PC-3 (cell line): ENCODE measurements at regions not wholly inside any gene's neighbourhood (a gene's known extent, or its start where the extent isn't known, plus 50 kb on each side); places are given as distances from the start of the nearest gene placed in this dataset.

Experiments
- ATAC-seq: fragments of 200-7000 bp; cut with Tn5 transposase; 2 replicates; pipeline ENCODE4 v1.9.1; 2020; ENCODE audit warnings: mild to moderate bottlenecking, moderate library complexity
- BruUV-seq: library from RNA; stranded (reverse); fragments of 400-500 nt; replicated peaks from 2 replicates; lab custom pipeline; 2021; lab: Mats Ljungman, UMichigan
- CTCF ChIA-PET: fragments of 300-600 bp; sonication (Branson Sonifier 250); formaldehyde crosslinking; loops from one replicate; lab custom pipeline; 2022; ENCODE audit warnings: antibody characterized with exemption; lab: Charles Lee
- POLR2A ChIA-PET: fragments of 300-600 bp; sonication (Branson Sonifier 250); formaldehyde crosslinking; loops from one replicate; lab custom pipeline; 2022; ENCODE audit warnings: antibody characterized with exemption; ENCODE audit not compliant: unreplicated experiment; lab: Charles Lee
- DNase-seq: peaks from one replicate; pipeline ENCODE4 v3.0.0-alpha.2; 2015
- H2AFZ ChIP-seq: fragments of 300-600 bp; sonication (generic); 2 replicates; pipeline ENCODE4 v1.6.0; 2016; ENCODE audit warnings: antibody characterized with exemption, low read length
- H3F3A ChIP-seq: fragments of 300-600 bp; sonication (generic); one replicate; pipeline ENCODE4 v1.6.0; 2017; ENCODE audit warnings: antibody characterized with exemption, low read length, control low read depth, mild to moderate bottlenecking; ENCODE audit not compliant: unreplicated experiment
- H3K27ac ChIP-seq: fragments of 300-600 bp; sonication (generic); 2 replicates; pipeline ENCODE4 v1.5.1; 2016; ENCODE audit warnings: mild to moderate bottlenecking, low read length
- H3K27me3 ChIP-seq: fragments of 300-600 bp; sonication (generic); 2 replicates; pipeline ENCODE4 v1.6.1; 2016; ENCODE audit warnings: low read length, mixed read lengths
- H3K36me3 ChIP-seq: fragments of 300-600 bp; sonication (generic); 2 replicates; pipeline ENCODE4 v1.6.1; 2016; ENCODE audit warnings: low read depth, mixed run types, low read length, mixed read lengths
- H3K4me1 ChIP-seq: fragments of 300-600 bp; sonication (generic); 2 replicates; pipeline ENCODE4 v1.5.1; 2016; ENCODE audit warnings: low read length; ENCODE audit not compliant: insufficient read depth
- H3K4me2 ChIP-seq: fragments of 300-600 bp; sonication (generic); 2 replicates; pipeline ENCODE4 v1.6.0; 2016; ENCODE audit warnings: low read length
- H3K4me3 ChIP-seq: fragments of 300-600 bp; sonication (generic); 2 replicates; pipeline ENCODE4 v1.5.1; 2016; ENCODE audit warnings: mild to moderate bottlenecking, low read length, mixed read lengths
- H3K79me2 ChIP-seq: fragments of 300-600 bp; sonication (generic); 2 replicates; pipeline ENCODE4 v1.6.1; 2017; ENCODE audit warnings: low read length, mixed read lengths
- H3K9ac ChIP-seq: fragments of 300-600 bp; sonication (generic); 2 replicates; pipeline ENCODE4 v1.6.0; 2016; ENCODE audit warnings: mild to moderate bottlenecking, low read length
- H3K9me2 ChIP-seq: fragments of 300-600 bp; sonication (generic); replicated peaks from 2 replicates; pipeline ENCODE4 v1.6.1; 2016; ENCODE audit warnings: mixed run types, low read length, mixed read lengths
- H3K9me3 ChIP-seq: fragments of 300-600 bp; sonication (generic); 2 replicates; pipeline ENCODE4 v1.6.1; 2016; ENCODE audit warnings: low read length, mixed read lengths
- H4K20me1 ChIP-seq: fragments of 300-600 bp; sonication (generic); 2 replicates; pipeline ENCODE4 v1.6.1; 2016; ENCODE audit warnings: low read length, mixed read lengths
- EZH2 ChIP-seq: fragments of 300-600 bp; sonication (generic); IDR thresholded peaks from one replicate; pipeline ENCODE4 v1.6.1; 2017; ENCODE audit warnings: antibody characterized with exemption, mild to moderate bottlenecking, low read length; ENCODE audit not compliant: unreplicated experiment
- EZH2phosphoT487 ChIP-seq: fragments of 300-600 bp; sonication (generic); IDR thresholded peaks from 2 replicates; pipeline ENCODE4 v1.6.1; 2018; ENCODE audit warnings: mild to moderate bottlenecking, antibody characterized with exemption, low read length, borderline replicate concordance
- intact Hi-C: fragments of 100-400 bp; cut with micrococcal nuclease; formaldehyde crosslinking; loops from 2 replicates; pipeline ENCODE4 v1.9.0; 2023
- TF ChIP-seq, protein P1 (sequence below): fragments of 300-600 bp; sonication (generic); conservative IDR thresholded peaks from 2 replicates; pipeline ENCODE4 v1.5.1; 2017; ENCODE audit warnings: antibody characterized with exemption, low read depth, mild to moderate bottlenecking, low read length

DNA sequence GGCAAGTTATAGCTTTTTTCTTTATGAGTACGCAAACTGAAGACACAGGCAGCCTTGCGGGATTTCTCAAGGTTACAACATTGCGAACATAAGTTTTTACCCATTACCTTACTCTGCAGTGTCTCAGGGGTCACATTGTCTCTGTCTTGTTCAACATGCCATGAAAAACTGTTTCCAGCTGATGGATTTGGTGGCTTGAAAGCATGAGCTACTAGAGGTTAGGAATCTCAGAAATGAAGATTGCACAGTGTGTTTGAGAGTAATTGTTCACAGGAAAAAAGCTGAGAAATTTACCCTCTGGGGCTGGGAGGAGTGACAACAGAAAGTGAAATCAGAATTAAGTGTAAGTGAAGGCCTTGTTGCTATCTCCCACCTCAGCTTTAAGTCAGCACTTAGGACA lies 568.6 kb downstream of the TAFA4 start:
- Histone ChIP-seq H3K27ac (no peak overlapping the region), H3F3A (no peaks in the 10 kb centered on the region), H3K4me2 (no peak overlapping the region), H3K9ac (no peak overlapping the region), H3K4me3 (no peak overlapping the region), H4K20me1 (no peaks in the 10 kb centered on the region), H3K36me3 (no peaks in the 10 kb centered on the region), H3K9me2 (no peaks in the 10 kb centered on the region), H3K4me1 (no peaks in the 10 kb centered on the region), H2AFZ (no peak overlapping the region), H3K79me2 (no peaks in the 10 kb centered on the region), H3K9me3 (no peaks in the 10 kb centered on the region), H3K27me3 (no peaks in the 10 kb centered on the region)
- ChIA-PET POLR2A (no interaction called here), CTCF (no interaction called here)
- intact Hi-C loops = no loop called here
- ATAC-seq (no peak), DNase-seq (no peak)
- TF ChIP-seq, protein P1, sequence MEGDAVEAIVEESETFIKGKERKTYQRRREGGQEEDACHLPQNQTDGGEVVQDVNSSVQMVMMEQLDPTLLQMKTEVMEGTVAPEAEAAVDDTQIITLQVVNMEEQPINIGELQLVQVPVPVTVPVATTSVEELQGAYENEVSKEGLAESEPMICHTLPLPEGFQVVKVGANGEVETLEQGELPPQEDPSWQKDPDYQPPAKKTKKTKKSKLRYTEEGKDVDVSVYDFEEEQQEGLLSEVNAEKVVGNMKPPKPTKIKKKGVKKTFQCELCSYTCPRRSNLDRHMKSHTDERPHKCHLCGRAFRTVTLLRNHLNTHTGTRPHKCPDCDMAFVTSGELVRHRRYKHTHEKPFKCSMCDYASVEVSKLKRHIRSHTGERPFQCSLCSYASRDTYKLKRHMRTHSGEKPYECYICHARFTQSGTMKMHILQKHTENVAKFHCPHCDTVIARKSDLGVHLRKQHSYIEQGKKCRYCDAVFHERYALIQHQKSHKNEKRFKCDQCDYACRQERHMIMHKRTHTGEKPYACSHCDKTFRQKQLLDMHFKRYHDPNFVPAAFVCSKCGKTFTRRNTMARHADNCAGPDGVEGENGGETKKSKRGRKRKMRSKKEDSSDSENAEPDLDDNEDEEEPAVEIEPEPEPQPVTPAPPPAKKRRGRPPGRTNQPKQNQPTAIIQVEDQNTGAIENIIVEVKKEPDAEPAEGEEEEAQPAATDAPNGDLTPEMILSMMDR = no peak
- TF ChIP-seq EZH2 (no peak), EZH2phosphoT487 (no peak)
- BruUV-seq = no TSS peak

DNA sequence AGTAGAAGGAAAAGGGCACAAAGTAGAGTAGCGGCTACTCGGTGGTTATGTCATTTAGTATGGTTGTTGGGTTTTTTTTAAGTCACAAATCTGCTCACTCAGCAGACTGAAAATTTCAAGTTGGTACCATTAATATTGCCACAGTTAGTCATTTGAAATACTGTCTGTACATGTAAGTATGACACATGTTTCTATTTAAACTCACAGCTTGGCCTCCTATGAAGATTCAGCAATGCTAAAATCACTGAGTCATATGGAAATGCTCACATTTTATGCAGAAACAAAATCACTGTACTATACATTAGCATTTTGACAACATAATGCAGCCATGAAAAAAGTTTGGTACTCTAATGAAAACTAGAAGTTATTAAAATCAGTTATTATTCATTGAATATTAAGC lies 571.9 kb downstream of the TAFA4 start:
- intact Hi-C loops = no loop called here
- no peaks in the 10 kb centered on the region for H3K79me2 ChIP-seq
- H3K4me3 ChIP-seq = no peak overlapping the region
- no TSS peak for BruUV-seq
- no peaks in the 10 kb centered on the region for H3K4me1 ChIP-seq
- DNase-seq (no peak), ATAC-seq (no peak)
- no peaks in the 10 kb centered on the region for H3F3A ChIP-seq
- TF ChIP-seq EZH2phosphoT487 (no peak), EZH2 (no peak)
- TF ChIP-seq, protein P1 = no peak
- no peak overlapping the region for H3K27ac ChIP-seq
- H4K20me1 ChIP-seq = no peaks in the 10 kb centered on the region
- no peaks in the 10 kb centered on the region for H3K36me3 ChIP-seq
- H2AFZ ChIP-seq = no peak overlapping the region
- H3K9me3 ChIP-seq = no peaks in the 10 kb centered on the region
- H3K9ac ChIP-seq = no peak overlapping the region
- no peaks in the 10 kb centered on the region for H3K27me3 ChIP-seq
- no peak overlapping the region for H3K4me2 ChIP-seq
- CTCF ChIA-PET = no interaction called here
- POLR2A ChIA-PET = no interaction called here
- no peaks in the 10 kb centered on the region for H3K9me2 ChIP-seq

DNA sequence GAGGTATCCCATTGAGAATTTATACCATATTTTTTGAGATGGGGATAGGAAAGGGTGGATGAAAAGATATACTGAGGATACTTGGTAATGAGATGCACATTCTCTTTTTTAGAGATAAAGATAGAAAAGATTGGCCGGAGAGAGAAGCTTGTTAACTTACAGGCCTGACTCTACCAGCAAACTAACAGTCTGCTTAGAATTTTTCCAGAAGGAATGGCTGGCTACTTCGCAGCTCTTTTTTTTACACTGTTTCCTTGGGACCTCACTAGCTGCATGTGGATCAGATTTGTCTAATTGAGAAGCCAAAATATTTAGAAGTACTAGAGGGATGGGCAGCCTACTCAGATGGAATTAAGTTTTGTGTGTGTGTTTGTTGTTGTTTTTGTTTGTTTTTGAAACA lies 586.6 kb downstream of the TAFA4 start:
- Histone ChIP-seq H3K9me3 (no peaks in the 10 kb centered on the region), H3K4me2 (no peak overlapping the region), H3K4me3 (no peak overlapping the region), H4K20me1 (no peaks in the 10 kb centered on the region), H3K9ac (no peak overlapping the region), H3K27me3 (no peaks in the 10 kb centered on the region), H3K9me2 (no peaks in the 10 kb centered on the region), H3K36me3 (no peaks in the 10 kb centered on the region), H3K79me2 (no peaks in the 10 kb centered on the region), H3K4me1 (no peaks in the 10 kb centered on the region), H3F3A (no peaks in the 10 kb centered on the region), H3K27ac (no peak overlapping the region), H2AFZ (no peak overlapping the region)
- POLR2A ChIA-PET = no interaction called here
- BruUV-seq = no TSS peak
- intact Hi-C loops = no loop called here
- CTCF ChIA-PET = no interaction called here
- ATAC-seq (no peak), DNase-seq (no peak)
- no peak for TF ChIP-seq EZH2
- no peak for TF ChIP-seq EZH2phosphoT487
- TF ChIP-seq, protein P1 = no peak
